NOMO-1 treated with dmso at 0.1 percent for 144 hours (cell line): ENCODE measurements at regions not wholly inside any gene's neighbourhood (a gene's known extent, or its start where the extent isn't known, plus 50 kb on each side); places are given as distances from the start of the nearest gene placed in this dataset.

ENCODE experiments used
- DNase-seq: peaks from one replicate; lab custom pipeline; 2025; ENCODE audit not compliant: unreplicated experiment; lab: John Stamatoyannopoulos, UW

GRCh38 chr20:54713727-54714126 lies 238.3 kb downstream of the DOK5 start:
- no peak for DNase-seq

- no peak for DNase-seq
These were observed 235.7 kb downstream of the DOK5 start for GRCh38 chr20:54711071-54711470.

GRCh38 chr20:54710341-54710740 lies 234.9 kb downstream of the DOK5 start:
- DNase-seq = no peak

- no peak for DNase-seq
These were observed 232.8 kb downstream of the DOK5 start for GRCh38 chr20:54708229-54708628.

GRCh38 chr20:54707801-54708200 lies 232.4 kb downstream of the DOK5 start:
- DNase-seq = no peak

- DNase-seq = no peak
These were observed 231.2 kb downstream of the DOK5 start for GRCh38 chr20:54706581-54706980.

- DNase-seq = no peak
These were observed 228.7 kb downstream of the DOK5 start for GRCh38 chr20:54704032-54704635.
